ENCODE measurements at regions not wholly inside any gene's neighbourhood (a gene's known extent, or its start where the extent isn't known, plus 50 kb on each side); places are given as distances from the start of the nearest gene placed in this dataset.

DNA sequence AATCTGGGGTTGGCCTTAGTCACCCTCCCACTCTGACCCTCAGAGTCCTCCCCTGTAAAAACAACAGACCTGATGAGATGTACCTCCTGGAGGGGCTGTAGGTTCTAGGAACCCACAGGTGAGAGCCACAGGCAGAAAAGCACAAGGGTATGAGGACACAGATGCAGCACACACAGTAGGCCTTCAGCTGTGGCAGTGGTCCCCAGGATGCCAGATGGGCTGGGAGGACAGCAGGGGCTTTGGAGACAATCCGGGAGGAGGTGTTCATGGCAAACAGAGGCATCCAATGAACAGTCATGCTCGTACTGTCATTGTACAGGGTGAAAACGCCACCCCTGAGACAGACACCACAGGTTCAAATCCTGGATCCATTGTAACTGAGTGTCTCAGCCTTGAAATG is 463.1 kb downstream of the MATN1 start:
- DNase-seq: no peak

DNA sequence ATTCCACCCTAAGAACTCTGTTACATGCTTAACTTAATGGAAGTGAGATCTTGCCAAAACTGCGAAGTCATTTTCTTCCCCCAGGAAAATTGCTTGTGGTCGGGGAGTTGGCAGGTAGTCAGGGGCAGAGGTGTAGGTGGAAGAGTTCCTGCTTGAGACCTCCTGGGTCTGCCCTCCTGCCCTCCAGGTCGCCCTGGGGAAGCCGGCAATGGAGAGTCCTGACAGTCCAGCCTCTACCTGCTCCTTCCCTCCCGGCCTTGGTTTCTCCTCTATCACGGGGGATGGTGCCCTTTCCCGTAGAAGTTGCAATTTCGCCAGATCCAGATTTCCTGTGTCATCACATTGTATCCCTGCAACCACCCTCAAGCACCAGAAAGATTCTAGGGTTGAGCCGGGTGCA is 463.8 kb downstream of the MATN1 start:
- DNase-seq: no peak

- no peak for DNase-seq
These were observed 464.5 kb downstream of the MATN1 start for GRCh38 chr1:30258876-30259275.

DNA sequence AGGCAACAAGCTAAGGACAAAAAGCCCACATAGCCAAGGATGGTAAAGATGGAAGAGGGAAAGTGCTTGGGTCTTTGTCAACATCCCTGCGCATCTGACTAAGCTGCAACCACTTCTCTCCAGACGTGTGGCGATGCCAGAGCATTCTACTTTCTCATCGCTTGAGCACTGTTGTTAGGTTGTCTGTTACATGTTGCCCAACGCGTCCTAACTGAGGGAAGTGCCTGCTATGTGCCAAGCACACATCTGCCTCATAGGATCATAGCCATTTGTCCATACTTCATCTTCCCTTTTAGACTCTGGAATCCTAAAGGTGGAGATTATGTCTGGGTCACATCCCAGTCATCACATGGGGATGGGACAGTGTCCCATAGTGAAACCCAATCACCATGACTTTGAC is 464.9 kb downstream of the MATN1 start:
- no peak for DNase-seq

DNA sequence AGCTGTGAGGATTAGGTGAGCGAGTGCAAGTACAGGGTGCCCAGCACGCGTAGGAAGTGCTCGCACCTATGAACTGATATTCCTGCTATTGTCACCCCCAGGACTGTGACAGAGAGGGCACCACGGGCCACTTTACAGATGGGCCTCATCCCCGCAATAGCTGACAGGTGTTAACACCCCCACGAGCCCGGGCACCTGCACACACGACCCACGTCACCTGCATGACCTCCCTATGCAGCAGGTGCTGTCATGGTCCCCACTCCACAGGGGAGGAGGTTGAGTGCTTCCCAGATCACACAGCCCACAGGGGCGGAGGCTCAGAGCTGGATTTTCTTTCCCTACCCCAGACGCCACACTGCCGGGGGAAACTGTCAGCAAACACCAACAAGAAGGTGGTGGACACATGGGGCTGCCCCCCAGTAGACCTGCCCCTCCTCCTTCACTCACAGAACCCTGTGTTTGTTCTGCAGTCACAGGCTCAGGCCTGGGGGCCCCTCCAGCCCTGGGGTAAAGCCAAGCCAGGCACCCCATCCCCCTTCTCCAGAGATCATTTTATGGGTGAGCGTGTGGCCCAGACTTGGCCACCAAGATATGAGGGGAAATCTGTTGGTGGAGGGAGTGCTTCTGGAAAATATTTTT is 465.5 kb downstream of the MATN1 start:
- no peak for DNase-seq

GRCh38 chr1:30257322-30257721 is 466.1 kb downstream of the MATN1 start:
- no peak for DNase-seq

DNA sequence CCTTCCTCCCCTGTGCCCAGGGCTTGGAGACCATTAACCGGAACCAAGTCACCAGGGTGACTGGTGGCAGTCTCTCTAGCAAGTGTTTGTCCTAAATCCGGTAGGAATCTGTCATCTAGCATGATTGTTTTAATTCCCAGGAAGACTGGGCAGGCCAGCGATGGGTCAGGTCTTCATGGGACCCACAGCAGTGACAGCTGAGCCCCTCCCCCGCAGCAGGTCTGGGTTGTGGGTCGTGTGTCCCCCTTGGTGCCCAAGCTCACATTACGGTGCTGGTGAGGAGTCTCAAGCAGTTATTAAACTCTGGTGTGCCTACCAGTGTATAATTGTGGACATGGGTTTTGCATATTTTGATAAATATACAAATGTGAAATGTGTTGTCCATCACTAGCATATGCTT is 466.5 kb downstream of the MATN1 start:
- DNase-seq: no peak

GRCh38 chr1:30255111-30255724 is 468.2 kb downstream of the MATN1 start:
- no peak for DNase-seq

DNA sequence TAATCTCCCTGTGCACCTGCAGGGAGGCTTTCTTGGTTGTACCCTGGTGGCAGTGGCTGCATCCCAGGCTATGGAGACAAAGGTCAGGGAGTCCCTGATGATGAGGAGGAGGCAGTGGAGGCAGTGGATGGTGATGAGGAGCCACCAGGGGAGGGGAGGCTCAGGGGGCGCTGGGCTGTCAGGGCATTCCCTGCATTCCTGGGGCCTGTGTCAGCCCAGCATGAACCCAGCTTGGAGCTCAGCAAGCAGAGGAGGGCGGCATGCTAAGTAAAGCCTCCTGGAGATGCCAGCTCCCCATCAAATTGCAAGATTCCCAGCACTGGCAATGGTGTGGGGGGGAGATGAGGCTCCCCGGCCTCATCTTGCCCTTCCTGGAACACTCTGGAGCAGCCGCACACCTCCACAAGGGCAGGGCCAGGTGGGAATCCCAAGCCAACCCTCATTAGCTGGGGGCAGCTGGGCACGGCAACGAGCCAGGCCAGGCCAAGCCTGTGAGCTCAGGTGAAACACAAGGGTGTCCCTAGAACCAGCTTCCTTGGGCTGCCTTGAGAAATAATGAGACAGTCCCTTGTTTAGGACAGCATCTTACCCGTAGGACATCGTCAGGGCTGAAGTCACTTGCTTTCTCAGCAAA is 469.5 kb downstream of the MATN1 start:
- DNase-seq: no peak

- no peak for DNase-seq
These were observed 470.0 kb downstream of the MATN1 start for GRCh38 chr1:30253361-30253760.

DNA sequence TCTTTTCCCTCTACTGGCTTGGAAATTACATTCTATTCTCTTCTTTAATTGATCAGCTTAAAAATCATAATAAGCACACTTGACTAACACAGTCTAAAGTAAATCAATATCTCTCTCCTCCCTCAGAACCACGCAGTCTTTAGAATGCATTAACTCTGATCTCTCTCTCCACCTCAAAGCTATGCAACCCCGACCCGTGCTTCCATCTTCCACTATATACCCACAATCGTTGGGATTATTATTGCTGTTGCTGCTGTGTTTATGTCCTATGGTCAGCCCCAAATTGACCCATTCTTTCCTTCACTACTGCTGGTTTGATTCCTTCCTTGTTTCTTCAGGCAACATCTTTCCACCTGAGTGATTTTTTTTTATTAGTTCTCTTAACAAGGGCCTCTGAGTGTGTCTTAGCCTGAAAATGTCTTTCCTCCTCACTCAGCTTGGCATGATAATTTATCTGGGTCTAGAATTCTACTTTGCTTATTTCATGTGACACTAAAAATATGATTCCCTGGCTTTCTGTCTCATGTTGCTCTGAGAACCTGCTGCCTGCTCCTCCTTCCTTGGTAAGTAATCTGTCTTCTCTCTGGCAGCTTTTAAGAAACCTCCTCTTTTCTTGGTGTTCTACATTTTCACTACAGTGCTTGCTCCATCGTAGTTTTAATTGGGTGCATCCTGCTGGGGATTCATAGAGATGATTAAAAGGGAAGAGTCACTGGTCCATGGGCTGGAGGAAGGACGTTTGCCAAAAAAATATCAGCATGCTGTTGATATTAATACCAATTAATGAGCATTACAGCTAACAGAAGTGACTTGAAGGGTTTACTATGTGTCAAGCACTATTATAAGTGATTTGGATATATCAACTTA is 472.2 kb downstream of the MATN1 start:
- DNase-seq: no peak

DNA sequence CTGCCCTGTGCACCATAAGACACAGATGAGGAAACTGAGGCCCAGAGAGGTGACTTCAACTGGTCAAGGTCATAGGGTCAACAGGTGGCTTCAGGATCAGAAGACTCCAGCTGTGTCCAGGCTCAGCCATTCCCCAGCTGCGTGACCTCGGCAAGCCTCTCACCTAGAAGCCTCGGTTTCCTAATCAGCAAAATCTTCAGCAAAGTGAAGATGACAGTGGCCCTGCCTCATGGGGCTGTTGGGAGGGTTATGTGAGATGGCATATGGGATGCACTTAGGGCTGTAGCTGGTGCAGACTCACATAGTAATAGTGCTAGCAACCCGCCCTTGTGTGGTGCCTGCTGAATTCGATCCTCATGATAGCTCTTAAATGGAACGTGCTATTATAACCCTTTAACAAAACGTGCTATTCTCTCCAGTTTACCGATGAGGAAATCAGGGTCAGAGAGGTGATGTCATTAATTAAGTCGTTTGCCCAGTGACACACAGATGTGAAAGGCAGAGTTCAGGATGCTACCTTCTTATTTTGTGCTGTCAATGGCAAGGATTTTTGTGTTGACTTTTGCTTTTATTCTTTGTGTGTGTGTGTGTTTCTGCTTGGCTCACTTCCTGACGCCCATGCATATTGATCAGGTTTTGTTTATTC is 472.9 kb downstream of the MATN1 start:
- no peak for DNase-seq

DNA sequence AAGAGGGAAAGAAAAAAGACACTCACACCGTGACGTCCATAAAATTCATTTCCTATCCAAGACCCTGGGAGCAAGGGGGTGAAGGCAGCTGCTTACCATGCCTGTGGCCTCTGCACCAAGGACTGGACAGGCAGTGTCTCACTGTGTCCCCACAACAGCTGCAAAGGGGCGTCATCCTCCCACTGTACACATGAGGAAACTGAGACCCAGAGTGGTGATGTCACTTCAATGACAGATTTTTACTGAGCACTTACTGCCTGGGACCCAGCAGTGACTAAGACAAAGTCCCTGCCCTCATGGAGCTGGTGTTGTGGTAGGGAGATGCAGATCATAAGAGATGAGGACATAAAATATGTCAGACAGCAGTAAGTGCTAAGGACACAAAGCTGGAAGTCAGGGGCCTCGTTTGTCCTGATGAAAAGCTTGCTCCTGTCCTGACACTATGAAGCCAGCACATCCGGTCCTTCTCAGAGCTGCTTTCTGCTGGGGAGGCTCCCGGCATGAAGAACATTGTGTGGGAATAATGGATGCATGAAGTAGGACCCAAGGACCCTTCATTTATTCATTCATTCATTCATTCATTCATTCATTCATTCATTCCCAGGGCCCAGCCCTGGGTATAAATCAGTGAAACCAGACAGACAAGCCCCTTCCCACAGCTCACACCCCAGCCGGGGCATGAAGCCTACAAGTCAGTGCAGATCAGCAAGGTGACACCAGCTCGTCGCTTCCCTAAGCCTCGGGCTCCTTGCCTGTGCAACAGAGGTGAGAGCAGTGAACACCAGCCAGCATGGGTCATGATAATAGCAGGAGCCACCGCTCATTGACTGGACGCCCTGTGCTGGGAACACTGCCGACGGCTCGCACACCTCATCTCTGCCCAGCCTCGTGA is 473.7 kb downstream of the MATN1 start:
- no peak for DNase-seq

- DNase-seq: no peak
These were observed 474.6 kb downstream of the MATN1 start for GRCh38 chr1:30248774-30249173.

DNA sequence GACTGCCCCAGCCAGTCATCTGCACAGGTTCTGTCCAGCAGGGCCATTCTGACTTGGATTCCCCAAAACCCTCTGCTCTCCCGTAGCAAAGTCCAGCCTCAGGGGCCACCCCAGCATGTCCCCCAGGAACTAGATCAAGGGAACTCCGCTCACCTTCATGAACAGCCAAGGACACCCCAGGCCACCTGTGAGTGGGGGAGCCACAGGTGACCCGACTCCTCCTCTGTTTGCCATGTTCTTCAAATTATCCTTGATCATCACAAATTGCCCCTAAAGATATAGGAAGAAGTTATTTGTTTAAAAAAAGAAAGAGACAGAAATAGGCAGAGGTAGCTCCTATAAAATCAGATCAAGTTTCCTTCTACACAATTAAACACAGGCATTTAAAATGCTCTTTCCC is 475.0 kb downstream of the MATN1 start:
- DNase-seq: no peak

GRCh38 chr1:30244801-30245200 is 478.6 kb downstream of the MATN1 start:
- DNase-seq: no peak

- no peak for DNase-seq
These were observed 480.5 kb downstream of the MATN1 start for GRCh38 chr1:30242722-30243457.

GRCh38 chr1:30242168-30242567 is 481.2 kb downstream of the MATN1 start:
- no peak for DNase-seq

GRCh38 chr1:30241681-30242080 is 481.7 kb downstream of the MATN1 start:
- no peak for DNase-seq

DNA sequence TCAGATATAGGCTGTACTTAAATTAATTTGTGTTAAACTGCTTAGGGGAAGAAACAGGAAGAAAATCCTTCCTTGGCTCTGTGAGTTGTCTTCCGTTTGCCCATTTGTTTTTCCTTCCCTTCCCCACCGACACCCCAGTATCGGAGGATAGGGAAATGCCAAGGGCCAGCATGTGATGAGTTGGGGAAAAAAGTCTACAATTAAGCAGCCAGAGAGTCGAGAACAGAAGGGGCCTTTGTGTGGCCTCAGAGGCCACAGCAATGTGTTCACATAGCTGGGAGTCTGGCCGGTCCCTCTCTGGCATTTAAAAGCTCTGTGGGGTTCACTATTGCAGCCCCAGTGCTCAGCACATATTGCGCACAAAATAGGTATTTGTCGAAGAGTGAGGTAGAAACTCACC is 489.3 kb downstream of the MATN1 start:
- no peak for DNase-seq

- DNase-seq: peak; percentile 44
These were observed 491.0 kb downstream of the MATN1 start for GRCh38 chr1:30232288-30232899.
